Peyer's patch (tissue), 4 donors: ENCODE measurements at regions not wholly inside any gene's neighbourhood (a gene's known extent, or its start where the extent isn't known, plus 50 kb on each side); places are given as distances from the start of the nearest gene placed in this dataset.
"Not testable (repeated sequence)": the region's sequence is repeated elsewhere in the genome, so short reads cannot be mapped to it uniquely, and the experiment has no call there.

Experiments used
- POLR2A ChIP-seq, 2 donors: fragments of 450-650 bp; IDR thresholded peaks; one replicate each; pipeline ENCODE4 v1.5.1; 2017; ENCODE audit warnings: antibody characterized with exemption in 2 of 2, mild to moderate bottlenecking in 2 of 2, moderate library complexity in 2 of 2
- TF ChIP-seq, protein P1 (sequence below), 6 experiments: fragments of 450-650 bp in 4 of 6; fragments of 200-600 bp in 2 of 6; sonication (generic) in 1 of 6; IDR thresholded peaks; one replicate each; pipeline ENCODE4 v1.5.1; 2017 to 2019; ENCODE audit warnings: antibody characterized with exemption in 6 of 6, mild to moderate bottlenecking in 3 of 6, moderate library complexity in 1 of 6

DNA sequence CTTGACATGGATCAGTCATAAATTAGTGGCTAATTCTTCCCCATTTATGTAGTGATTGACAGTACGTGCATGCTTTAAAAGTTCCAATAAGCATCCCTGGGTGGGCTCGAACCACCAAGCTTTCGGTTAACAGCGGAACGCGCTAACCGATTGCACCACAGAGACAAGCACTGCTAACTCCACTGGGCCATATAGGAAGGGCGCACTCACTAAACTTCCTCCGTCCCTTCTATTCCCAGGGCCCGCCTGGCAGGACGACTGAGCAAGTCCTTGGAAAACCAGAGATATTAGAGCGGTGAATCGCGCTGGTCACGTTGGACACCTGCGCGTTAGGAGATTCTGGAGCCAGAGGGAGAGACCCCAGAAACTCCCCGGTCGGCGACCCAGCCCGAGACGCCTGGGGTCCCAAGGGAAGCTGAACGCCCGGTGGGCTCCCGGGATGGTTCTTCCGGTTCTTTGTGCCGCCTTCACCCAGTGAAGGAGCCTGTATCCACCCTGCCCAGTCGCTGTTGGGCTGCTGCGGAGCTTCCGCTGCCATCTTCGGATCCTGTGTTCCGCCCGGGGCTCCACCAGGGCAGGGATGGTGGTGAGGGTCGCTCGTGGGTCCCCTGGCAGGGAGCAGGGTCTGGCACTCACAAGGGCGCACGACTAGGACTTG is 62.8 kb downstream of the PPIAL4C start:
- TF ChIP-seq POLR2A (IDR thresholded peaks at IDR 0.05): not testable (repeated sequence)
- TF ChIP-seq, protein P1, sequence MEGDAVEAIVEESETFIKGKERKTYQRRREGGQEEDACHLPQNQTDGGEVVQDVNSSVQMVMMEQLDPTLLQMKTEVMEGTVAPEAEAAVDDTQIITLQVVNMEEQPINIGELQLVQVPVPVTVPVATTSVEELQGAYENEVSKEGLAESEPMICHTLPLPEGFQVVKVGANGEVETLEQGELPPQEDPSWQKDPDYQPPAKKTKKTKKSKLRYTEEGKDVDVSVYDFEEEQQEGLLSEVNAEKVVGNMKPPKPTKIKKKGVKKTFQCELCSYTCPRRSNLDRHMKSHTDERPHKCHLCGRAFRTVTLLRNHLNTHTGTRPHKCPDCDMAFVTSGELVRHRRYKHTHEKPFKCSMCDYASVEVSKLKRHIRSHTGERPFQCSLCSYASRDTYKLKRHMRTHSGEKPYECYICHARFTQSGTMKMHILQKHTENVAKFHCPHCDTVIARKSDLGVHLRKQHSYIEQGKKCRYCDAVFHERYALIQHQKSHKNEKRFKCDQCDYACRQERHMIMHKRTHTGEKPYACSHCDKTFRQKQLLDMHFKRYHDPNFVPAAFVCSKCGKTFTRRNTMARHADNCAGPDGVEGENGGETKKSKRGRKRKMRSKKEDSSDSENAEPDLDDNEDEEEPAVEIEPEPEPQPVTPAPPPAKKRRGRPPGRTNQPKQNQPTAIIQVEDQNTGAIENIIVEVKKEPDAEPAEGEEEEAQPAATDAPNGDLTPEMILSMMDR (IDR thresholded peaks at IDR 0.05): not testable (repeated sequence)
